ENCODE measurements at regions not wholly inside any gene's neighbourhood (a gene's known extent, or its start where the extent isn't known, plus 50 kb on each side); places are given as distances from the start of the nearest gene placed in this dataset.

DNA sequence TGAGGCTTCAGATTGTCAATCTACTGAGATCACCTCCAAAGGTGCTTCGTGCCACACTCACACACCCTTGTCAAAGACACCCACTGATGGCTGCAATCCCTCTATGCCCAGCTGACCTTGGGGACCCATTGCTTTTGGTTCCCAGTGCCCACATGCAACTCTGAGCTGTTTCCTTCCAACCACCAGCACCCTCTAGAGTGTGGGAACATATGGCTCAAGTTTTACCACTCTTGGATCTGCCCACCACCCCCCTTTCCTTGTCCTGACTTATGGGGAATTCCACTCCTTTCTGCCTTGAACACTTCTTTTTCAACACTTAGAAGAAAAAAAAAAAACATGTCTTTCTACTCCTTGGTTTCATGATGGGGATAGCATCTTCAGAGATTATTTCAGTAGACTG is 360.2 kb downstream of the ENC1 start:
- Histone ChIP-seq H3K4me1 (ENCODE audit: control insufficient read depth in 2 of 2, insufficient read depth in 2 of 2, low read length in 1 of 2) (no peaks in the 10 kb centered on the region), H3K36me3 (ENCODE audit: control insufficient read depth in 2 of 2, insufficient read depth in 2 of 2, low read length in 1 of 2) (no peaks in the 10 kb centered on the region), H3K27ac (ENCODE audit: low read depth in 2 of 2, low read length in 1 of 2) (no peak overlapping the region), H3K4me3 (ENCODE audit: low read depth in 1 of 2, low read length in 2 of 2) (no peak overlapping the region), H3K9me3 (ENCODE audit: control insufficient read depth in 2 of 2, insufficient read depth in 1 of 2, low read depth in 1 of 2, low read length in 1 of 2) (no peaks in the 10 kb centered on the region), H3K27me3 (ENCODE audit: control insufficient read depth in 1 of 2, insufficient read depth in 2 of 2, low read length in 2 of 2) (no peaks in the 10 kb centered on the region)
- 86 to 96% methylated on average over 1 of the region's 1 CpG for WGBS, 2 donors

DNA sequence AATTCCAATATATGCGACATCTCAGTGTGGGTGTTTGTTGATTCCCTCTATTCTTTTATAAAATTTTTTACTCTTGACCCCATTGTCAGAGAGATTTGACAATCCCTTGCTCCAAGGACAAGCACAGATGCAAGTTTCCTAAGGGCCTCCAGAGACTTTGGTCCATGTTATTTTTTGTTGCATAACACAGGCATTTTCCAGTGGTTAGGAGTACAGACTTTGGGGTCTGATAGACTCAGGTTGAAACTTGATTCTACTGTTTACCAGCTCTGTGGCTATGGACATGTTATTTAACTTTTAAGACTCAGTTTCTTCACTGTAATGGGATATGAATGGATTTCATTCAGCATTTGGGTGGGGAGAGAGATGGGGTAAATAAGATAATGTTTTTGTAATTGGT is 361.3 kb downstream of the ENC1 start:
- H3K4me3 ChIP-seq (ENCODE audit: low read depth in 1 of 2, low read length in 2 of 2): no peak overlapping the region
- H3K4me1 ChIP-seq (ENCODE audit: control insufficient read depth in 2 of 2, insufficient read depth in 2 of 2, low read length in 1 of 2): no peaks in the 10 kb centered on the region
- H3K27me3 ChIP-seq (ENCODE audit: control insufficient read depth in 1 of 2, insufficient read depth in 2 of 2, low read length in 2 of 2): no peaks in the 10 kb centered on the region
- no peak overlapping the region for H3K27ac ChIP-seq (ENCODE audit: low read depth in 2 of 2, low read length in 1 of 2)
- 63 to 90% methylated on average over 1 of the region's 1 CpG for WGBS, 2 donors
- no peaks in the 10 kb centered on the region for H3K36me3 ChIP-seq (ENCODE audit: control insufficient read depth in 2 of 2, insufficient read depth in 2 of 2, low read length in 1 of 2)
- H3K9me3 ChIP-seq (ENCODE audit: control insufficient read depth in 2 of 2, insufficient read depth in 1 of 2, low read depth in 1 of 2, low read length in 1 of 2): no peaks in the 10 kb centered on the region

DNA sequence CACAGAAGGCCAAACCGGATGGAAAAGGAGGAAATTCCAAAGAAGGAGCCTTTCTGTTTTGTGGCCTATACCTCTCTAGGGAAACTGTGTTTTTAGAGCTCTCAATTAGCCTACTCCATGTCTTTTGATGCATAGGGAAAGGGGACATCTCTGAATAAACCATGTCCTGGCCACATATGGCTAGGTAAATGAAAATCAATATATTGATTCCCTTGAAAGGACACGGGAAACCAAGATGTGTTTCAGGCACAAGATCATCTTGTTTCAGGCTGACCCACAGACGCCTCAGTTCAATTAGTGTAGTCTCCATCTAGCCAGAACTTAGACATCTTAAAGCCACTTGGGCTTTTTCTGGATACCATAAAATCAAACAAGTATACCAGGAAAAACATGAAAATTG is 363.1 kb downstream of the ENC1 start:
- Histone ChIP-seq H3K4me1 (ENCODE audit: control insufficient read depth in 2 of 2, insufficient read depth in 2 of 2, low read length in 1 of 2) (no peaks in the 10 kb centered on the region), H3K27ac (ENCODE audit: low read depth in 2 of 2, low read length in 1 of 2) (no peak overlapping the region), H3K27me3 (ENCODE audit: control insufficient read depth in 1 of 2, insufficient read depth in 2 of 2, low read length in 2 of 2) (no peaks in the 10 kb centered on the region), H3K4me3 (ENCODE audit: low read depth in 1 of 2, low read length in 2 of 2) (no peak overlapping the region), H3K9me3 (ENCODE audit: control insufficient read depth in 2 of 2, insufficient read depth in 1 of 2, low read depth in 1 of 2, low read length in 1 of 2) (no peaks in the 10 kb centered on the region), H3K36me3 (ENCODE audit: control insufficient read depth in 2 of 2, insufficient read depth in 2 of 2, low read length in 1 of 2) (no peaks in the 10 kb centered on the region)
- WGBS, 2 donors: 88 to 96% methylated on average over 3 of the region's 3 CpGs

DNA sequence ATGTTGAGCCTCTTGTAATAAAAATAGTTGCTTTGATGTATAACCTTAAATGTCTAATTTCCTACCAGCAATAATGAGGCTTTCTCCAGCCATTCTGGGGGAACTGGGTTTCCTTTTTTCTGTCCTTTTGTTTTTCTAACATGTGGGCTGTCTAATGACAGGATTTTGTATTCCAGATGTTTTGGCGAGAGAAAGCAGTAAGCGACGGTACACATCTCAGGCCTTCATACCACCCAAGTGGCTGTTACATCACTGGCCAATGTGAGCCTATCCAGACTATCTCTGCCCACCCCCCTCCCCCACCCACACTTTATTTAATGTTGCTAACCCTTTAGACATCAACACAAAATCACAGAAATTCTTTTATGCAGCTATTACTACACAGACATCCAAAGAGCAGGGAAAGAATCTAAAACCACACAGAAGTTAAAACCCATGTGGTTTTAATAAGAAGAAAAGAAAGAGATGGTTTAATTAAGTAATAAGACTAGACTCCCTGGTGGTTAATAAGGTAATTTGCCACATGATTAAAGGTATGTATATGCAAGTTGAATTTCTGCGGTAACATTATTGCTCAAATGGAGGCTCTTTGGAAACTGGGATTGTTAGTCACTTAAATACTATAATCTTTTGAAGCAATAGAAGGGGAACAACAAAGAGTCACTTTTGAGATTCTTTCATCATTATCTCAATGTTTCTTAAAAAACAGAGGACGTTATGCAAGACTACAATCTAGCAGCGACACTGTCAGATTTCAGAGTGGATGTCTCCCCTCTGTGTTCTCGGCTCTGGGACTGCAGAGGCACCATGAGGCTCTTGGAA is 365.1 kb downstream of the ENC1 start:
- Histone ChIP-seq H3K27ac (ENCODE audit: low read depth in 2 of 2, low read length in 1 of 2) (no peak overlapping the region), H3K27me3 (ENCODE audit: control insufficient read depth in 1 of 2, insufficient read depth in 2 of 2, low read length in 2 of 2) (no peaks in the 10 kb centered on the region), H3K4me3 (ENCODE audit: low read depth in 1 of 2, low read length in 2 of 2) (no peak overlapping the region), H3K36me3 (ENCODE audit: control insufficient read depth in 2 of 2, insufficient read depth in 2 of 2, low read length in 1 of 2) (no peaks in the 10 kb centered on the region), H3K9me3 (ENCODE audit: control insufficient read depth in 2 of 2, insufficient read depth in 1 of 2, low read depth in 1 of 2, low read length in 1 of 2) (no peaks in the 10 kb centered on the region), H3K4me1 (ENCODE audit: control insufficient read depth in 2 of 2, insufficient read depth in 2 of 2, low read length in 1 of 2) (no peaks in the 10 kb centered on the region)
- WGBS, 2 donors: 77 to 78% methylated on average over 7 of the region's 7 CpGs

DNA sequence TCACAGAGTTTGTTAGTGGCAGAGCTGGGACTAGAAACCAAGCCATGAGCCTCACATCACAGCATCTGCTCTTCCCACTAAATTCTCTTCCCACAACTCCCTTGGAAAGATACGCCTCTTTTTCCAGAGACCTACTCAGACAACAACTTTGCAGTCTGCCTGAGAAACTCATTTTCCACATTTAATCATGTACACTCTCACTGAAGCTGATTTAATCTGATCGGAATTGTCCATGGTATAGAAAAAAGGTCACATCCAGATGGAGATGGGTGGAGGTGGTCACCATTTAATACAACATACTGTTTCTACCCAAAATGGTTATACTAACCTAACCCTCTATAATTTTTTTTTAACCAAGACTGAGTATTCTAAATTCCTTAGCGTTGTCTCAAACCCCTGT is 366.2 kb downstream of the ENC1 start:
- Histone ChIP-seq H3K4me3 (ENCODE audit: low read depth in 1 of 2, low read length in 2 of 2) (no peak overlapping the region), H3K36me3 (ENCODE audit: control insufficient read depth in 2 of 2, insufficient read depth in 2 of 2, low read length in 1 of 2) (no peaks in the 10 kb centered on the region), H3K27me3 (ENCODE audit: control insufficient read depth in 1 of 2, insufficient read depth in 2 of 2, low read length in 2 of 2) (no peaks in the 10 kb centered on the region), H3K4me1 (ENCODE audit: control insufficient read depth in 2 of 2, insufficient read depth in 2 of 2, low read length in 1 of 2) (no peaks in the 10 kb centered on the region), H3K9me3 (ENCODE audit: control insufficient read depth in 2 of 2, insufficient read depth in 1 of 2, low read depth in 1 of 2, low read length in 1 of 2) (no peaks in the 10 kb centered on the region), H3K27ac (ENCODE audit: low read depth in 2 of 2, low read length in 1 of 2) (no peak overlapping the region)
- WGBS, 2 donors: 77 to 93% methylated on average over 3 of the region's 3 CpGs

DNA sequence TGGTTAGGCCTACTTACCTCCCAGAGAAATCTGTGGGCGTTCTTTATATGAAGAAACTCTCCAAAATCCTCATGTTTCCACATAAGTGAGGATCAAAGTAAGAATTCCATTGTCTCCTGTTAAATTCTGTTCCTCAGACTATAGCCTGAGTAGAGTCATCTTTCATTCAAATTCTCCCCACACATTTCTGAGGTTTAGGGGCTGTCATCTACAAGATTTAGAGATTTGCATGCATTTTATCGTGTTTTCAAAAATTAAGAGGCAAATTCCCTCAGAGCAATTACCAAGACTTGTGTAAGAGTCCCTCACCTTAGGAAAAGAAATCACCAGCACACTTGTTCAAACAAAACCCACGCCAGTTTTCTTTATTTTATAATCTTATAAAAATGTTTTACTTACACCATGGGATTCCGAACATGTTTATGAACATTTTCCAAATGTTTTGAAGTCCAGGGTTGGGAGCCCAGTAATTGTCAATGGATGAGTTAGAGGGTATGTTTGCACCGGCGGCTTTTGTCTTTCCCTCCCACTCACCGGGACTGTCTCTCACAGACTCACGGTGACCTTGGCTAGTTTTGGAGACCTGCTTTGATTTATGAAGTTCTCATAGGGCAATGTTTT is 367.6 kb downstream of the ENC1 start:
- H3K4me3 ChIP-seq (ENCODE audit: low read depth in 1 of 2, low read length in 2 of 2): no peak overlapping the region
- H3K36me3 ChIP-seq (ENCODE audit: control insufficient read depth in 2 of 2, insufficient read depth in 2 of 2, low read length in 1 of 2): no peaks in the 10 kb centered on the region
- WGBS, 2 donors: 62 to 72% methylated on average over 8 of the region's 8 CpGs
- no peaks in the 10 kb centered on the region for H3K9me3 ChIP-seq (ENCODE audit: control insufficient read depth in 2 of 2, insufficient read depth in 1 of 2, low read depth in 1 of 2, low read length in 1 of 2)
- H3K4me1 ChIP-seq (ENCODE audit: control insufficient read depth in 2 of 2, insufficient read depth in 2 of 2, low read length in 1 of 2): no peaks in the 10 kb centered on the region
- H3K27me3 ChIP-seq (ENCODE audit: control insufficient read depth in 1 of 2, insufficient read depth in 2 of 2, low read length in 2 of 2): no peaks in the 10 kb centered on the region
- no peak overlapping the region for H3K27ac ChIP-seq (ENCODE audit: low read depth in 2 of 2, low read length in 1 of 2)

DNA sequence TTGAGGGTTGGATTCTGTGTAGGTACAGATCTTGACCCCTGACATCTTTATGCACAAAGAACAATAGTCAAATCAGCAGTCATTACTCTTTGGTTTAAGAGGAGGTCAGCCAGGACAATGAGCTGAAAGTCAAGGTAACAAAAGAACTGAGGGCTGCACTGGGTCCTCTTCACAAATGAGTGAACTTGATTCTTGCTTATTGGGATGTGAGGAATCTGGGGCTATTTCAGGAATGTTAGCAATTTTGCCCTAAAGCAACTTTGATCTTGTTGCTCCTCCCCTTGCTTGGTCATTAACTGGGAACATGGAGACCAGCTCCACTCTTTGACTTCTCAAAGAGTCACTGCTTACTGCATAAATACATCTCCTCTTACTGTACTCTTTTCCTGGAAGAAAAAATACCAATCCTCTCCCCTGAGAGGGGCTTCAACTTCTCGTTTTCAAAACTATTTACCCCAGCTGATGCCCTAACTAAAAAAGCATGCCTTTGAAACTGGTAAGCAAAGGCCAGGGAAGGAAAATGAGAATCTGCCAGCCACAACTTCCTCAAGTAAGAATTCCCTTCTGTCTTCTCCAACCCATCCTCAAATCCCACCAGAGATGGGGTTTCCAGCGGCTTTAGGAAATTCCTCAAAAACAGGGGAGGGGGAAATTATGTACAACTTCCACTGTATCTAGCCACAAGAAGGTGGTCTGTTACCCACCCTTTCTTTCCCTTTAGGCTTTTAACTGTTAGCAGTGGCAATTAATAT is 368.3 kb downstream of the ENC1 start:
- H3K4me3 ChIP-seq (ENCODE audit: low read depth in 1 of 2, low read length in 2 of 2): no peak overlapping the region
- H3K36me3 ChIP-seq (ENCODE audit: control insufficient read depth in 2 of 2, insufficient read depth in 2 of 2, low read length in 1 of 2): no peaks in the 10 kb centered on the region
- no peaks in the 10 kb centered on the region for H3K4me1 ChIP-seq (ENCODE audit: control insufficient read depth in 2 of 2, insufficient read depth in 2 of 2, low read length in 1 of 2)
- no peaks in the 10 kb centered on the region for H3K9me3 ChIP-seq (ENCODE audit: control insufficient read depth in 2 of 2, insufficient read depth in 1 of 2, low read depth in 1 of 2, low read length in 1 of 2)
- no peaks in the 10 kb centered on the region for H3K27me3 ChIP-seq (ENCODE audit: control insufficient read depth in 1 of 2, insufficient read depth in 2 of 2, low read length in 2 of 2)
- no peak overlapping the region for H3K27ac ChIP-seq (ENCODE audit: low read depth in 2 of 2, low read length in 1 of 2)
- WGBS, 2 donors: 73 to 81% methylated on average over 2 of the region's 2 CpGs

DNA sequence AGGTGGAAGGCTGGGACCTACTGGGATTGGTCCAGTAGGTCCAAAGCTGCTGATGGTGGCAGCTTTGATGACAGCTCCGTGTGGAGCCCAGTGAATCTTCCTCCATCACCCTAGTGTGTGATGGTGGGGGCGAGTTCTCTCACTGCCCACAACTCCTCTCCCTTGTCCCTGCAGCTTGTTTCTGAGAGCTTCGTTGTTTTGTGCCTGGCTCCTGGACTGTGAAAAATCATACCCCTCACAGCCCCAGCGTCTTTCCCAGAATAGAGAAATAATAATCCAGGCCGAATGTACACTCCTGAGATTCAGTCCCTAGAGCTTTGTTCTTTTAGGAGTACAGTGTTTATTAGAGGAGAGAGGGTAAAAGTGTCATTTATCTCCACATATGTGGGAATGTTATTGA is 372.2 kb downstream of the ENC1 start:
- no peaks in the 10 kb centered on the region for H3K27me3 ChIP-seq (ENCODE audit: control insufficient read depth in 1 of 2, insufficient read depth in 2 of 2, low read length in 2 of 2)
- no peak overlapping the region for H3K27ac ChIP-seq (ENCODE audit: low read depth in 2 of 2, low read length in 1 of 2)
- no peaks in the 10 kb centered on the region for H3K4me1 ChIP-seq (ENCODE audit: control insufficient read depth in 2 of 2, insufficient read depth in 2 of 2, low read length in 1 of 2)
- WGBS, 2 donors: 86 to 88% methylated on average over 5 of the region's 5 CpGs
- H3K9me3 ChIP-seq (ENCODE audit: control insufficient read depth in 2 of 2, insufficient read depth in 1 of 2, low read depth in 1 of 2, low read length in 1 of 2): no peaks in the 10 kb centered on the region
- H3K36me3 ChIP-seq (ENCODE audit: control insufficient read depth in 2 of 2, insufficient read depth in 2 of 2, low read length in 1 of 2): no peaks in the 10 kb centered on the region
- no peak overlapping the region for H3K4me3 ChIP-seq (ENCODE audit: low read depth in 1 of 2, low read length in 2 of 2)

DNA sequence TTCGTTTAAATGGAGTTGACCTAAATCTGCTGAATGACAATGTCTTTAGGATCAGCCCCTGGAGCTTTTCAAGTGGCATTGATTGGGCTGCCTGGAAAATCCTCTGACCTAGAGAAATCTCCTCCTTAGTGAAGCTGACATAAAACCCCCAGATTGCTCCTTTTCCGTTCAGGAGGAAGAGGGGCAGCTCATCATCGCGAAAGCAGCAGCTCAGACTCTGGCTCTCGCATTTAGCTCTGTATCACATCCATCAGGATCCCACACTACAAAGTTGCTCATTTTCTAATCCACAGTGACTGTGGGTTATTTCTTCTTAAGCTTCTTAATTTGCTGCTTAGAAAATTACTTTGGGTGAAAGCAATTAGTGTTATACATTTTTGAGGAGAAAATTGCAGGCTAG is 373.7 kb downstream of the ENC1 start:
- no peaks in the 10 kb centered on the region for H3K9me3 ChIP-seq (ENCODE audit: control insufficient read depth in 2 of 2, insufficient read depth in 1 of 2, low read depth in 1 of 2, low read length in 1 of 2)
- no peak overlapping the region for H3K27ac ChIP-seq (ENCODE audit: low read depth in 2 of 2, low read length in 1 of 2)
- WGBS, 2 donors: 82 to 96% methylated on average over 5 of the region's 5 CpGs
- no peak overlapping the region for H3K4me3 ChIP-seq (ENCODE audit: low read depth in 1 of 2, low read length in 2 of 2)
- H3K4me1 ChIP-seq (ENCODE audit: control insufficient read depth in 2 of 2, insufficient read depth in 2 of 2, low read length in 1 of 2): no peaks in the 10 kb centered on the region
- no peaks in the 10 kb centered on the region for H3K27me3 ChIP-seq (ENCODE audit: control insufficient read depth in 1 of 2, insufficient read depth in 2 of 2, low read length in 2 of 2)
- no peaks in the 10 kb centered on the region for H3K36me3 ChIP-seq (ENCODE audit: control insufficient read depth in 2 of 2, insufficient read depth in 2 of 2, low read length in 1 of 2)
